ENCODE measurements at regions not wholly inside any gene's neighbourhood (a gene's known extent, or its start where the extent isn't known, plus 50 kb on each side); places are given as distances from the start of the nearest gene placed in this dataset.

- TF ChIP-seq CTCF (conservative IDR thresholded peaks at IDR 0.05; ENCODE audit: low read depth, low read length) (no peak), EZH2 (IDR thresholded peaks at IDR 0.05; ENCODE audit: borderline replicate concordance, low read depth, low read length, poor library complexity, severe bottlenecking) (no peak)
These were observed 75.2 kb upstream of the CD28 start for GRCh38 chr2:203631068-203631757.
